ENCODE measurements at regions not wholly inside any gene's neighbourhood (a gene's known extent, or its start where the extent isn't known, plus 50 kb on each side); places are given as distances from the start of the nearest gene placed in this dataset.

GRCh38 chr2:9127316-9127715 is 79.3 kb upstream of the ASAP2 start:
- no peak for TF ChIP-seq CTCF (IDR thresholded peaks at IDR 0.05)
- TF ChIP-seq POLR2A (IDR thresholded peaks at IDR 0.05) = no peak

Measured in thyroid gland (tissue), 4 donors.